GM19372 (cell line): ENCODE measurements at regions not wholly inside any gene's neighbourhood (a gene's known extent, or its start where the extent isn't known, plus 50 kb on each side); places are given as distances from the start of the nearest gene placed in this dataset.

Experiments used
- ATAC-seq: cut with Tn5 transposase; IDR thresholded peaks from one replicate; pipeline ENCODE4 v1.9.1; 2021; ENCODE audit warnings: mild to moderate bottlenecking, low read depth, moderate library complexity; ENCODE audit not compliant: unreplicated experiment

- ATAC-seq: no peak
These were observed 431.3 kb upstream of the MYT1L start for GRCh38 chr2:2762166-2762908.

DNA sequence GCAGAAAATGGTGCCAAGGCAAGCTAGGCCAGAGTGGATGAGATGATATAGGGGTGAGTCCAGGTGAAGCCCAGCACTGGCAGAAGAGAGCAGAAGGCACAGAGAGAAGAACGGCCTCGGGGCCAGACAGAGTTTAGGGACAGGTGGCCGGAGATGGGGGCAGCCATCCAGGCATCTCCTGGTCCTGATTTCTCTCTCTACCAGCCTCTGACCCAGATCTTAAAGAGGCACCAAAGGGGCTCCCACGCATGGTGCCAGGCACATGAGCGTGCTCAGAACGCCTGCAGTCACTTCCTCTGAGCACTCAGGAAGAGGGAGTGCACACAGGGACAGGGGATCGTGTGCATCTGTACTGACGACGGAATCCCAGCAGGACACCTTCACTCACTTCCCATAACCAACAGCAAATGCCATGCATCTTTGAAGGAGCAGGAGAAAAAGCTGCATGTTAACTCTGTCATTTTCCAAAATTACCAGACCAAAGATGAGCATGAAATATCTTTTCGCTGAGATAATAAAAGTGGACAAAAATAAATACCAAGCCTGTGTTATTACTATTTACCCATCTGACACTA lies 427.8 kb upstream of the MYT1L start:
- ATAC-seq: no peak

GRCh38 chr2:2757764-2758163 lies 426.7 kb upstream of the MYT1L start:
- no peak for ATAC-seq

DNA sequence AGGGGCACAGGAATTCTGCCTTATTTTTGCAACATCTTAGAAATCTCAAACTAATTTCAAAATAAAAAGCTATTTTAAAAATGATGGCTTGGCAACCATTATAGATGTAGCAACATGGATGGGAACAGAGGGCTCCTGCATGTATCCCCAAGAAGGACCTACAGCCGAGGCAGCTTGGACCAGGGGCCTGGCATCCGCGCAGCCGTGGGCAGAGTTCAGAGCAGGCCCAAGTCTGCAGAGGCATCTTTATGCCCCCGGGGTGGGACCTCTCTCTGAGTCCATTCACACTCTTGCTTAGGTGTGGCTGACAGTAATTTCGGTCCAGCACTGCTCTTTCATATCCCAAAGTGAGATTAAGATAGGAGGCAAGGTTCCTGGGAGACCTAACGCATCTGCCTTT lies 425.8 kb upstream of the MYT1L start:
- no peak for ATAC-seq

GRCh38 chr2:2755990-2756389 lies 424.9 kb upstream of the MYT1L start:
- ATAC-seq: no peak

- ATAC-seq: no peak
These were observed 423.9 kb upstream of the MYT1L start for GRCh38 chr2:2754940-2755339.

DNA sequence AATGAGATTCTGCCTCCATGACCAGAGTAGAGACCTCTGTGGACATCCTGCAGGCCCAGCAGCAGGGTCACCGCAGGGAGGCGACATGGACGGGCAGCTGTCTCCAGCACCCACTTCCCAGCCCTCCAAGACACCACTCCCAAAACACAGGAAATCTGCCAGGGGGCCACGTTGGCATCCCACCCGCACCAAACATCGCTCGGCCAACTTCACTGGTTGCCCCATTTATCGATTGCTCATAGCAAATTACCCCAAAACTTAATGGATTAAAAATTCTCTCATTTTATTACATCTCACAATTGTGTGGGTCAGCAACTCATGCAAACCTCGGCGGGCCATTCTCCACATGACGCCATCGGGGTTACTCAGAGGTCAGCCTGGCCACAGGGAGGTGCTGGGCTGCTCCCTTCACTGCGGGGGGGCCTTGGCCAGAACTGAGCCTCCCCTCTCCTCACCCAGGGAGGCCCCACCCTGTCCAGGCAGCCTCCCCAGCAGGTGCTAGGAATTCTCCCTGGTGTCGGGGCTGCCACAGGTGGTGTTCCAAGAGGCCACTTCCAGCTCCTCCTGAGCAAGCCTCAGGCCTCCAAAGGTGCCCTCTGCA lies 420.7 kb upstream of the MYT1L start:
- no peak for ATAC-seq

DNA sequence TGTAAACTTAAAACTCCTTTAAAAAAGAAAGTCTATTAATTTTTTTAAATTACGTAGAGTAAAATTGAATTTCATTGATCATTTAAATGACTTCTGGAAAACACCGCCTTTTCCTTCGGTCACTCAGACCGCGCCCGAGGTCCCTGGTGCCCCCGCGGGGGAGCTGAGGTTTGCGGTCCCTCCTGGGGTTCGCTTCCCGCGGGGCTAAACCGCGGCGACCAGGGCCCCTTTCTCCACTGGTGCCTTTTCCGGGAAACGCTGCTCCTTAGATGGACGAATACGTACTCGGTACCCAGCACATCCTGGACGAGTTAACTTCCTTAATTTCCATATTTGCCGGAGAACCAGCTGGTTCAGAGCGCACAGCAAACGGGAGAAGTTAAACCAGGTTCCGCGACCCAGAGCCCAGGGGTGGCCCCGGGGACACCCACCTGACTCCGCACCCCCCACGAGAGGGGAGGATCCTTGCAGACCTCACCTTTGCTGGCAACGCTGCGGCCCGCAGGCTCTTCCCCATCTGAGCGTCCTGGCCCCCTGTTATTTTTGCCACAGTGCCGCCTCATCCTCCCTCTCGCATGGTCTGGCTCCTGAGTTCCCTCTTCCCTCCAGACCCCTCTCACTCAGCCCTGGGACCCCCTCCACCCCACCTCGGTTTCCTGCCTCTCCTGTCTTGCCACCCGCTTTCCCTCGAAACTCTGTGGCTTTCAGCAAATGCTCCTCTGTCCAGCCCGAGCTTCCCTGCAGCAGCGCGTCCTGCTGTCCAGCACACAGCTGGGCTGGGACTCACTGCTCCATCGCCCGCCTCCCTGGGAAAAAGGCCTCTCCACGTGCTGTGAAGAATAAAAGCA lies 420.0 kb upstream of the MYT1L start:
- ATAC-seq: no peak

GRCh38 chr2:2749206-2749598 lies 418.1 kb upstream of the MYT1L start:
- ATAC-seq: no peak

GRCh38 chr2:2748399-2749205 lies 417.5 kb upstream of the MYT1L start:
- ATAC-seq: no peak

DNA sequence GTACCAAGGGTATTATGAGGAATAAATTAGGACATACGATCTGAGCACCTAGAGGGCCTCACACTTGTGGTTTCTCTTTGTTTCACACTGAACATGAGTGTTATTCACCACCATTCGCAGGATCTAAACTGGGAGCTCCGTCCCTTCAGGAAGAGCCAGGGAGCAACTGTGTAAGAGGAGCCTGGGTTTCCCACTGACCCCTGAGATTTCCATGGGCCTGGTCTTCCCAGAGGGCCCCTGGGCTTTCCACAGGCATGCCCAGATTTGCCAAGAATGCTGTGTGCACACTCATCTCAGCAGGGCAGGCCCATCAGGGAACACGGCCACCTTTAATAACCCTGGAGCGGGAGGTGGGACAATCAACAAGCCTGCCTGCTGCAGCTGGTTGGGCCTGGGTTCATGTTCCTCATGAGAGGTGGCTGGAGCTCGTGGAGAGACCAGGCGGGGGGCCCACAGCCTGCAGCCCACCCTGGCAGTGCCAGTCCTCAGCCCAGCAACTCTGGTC lies 416.8 kb upstream of the MYT1L start:
- ATAC-seq: no peak

- ATAC-seq: no peak
These were observed 415.7 kb upstream of the MYT1L start for GRCh38 chr2:2746731-2747130.

DNA sequence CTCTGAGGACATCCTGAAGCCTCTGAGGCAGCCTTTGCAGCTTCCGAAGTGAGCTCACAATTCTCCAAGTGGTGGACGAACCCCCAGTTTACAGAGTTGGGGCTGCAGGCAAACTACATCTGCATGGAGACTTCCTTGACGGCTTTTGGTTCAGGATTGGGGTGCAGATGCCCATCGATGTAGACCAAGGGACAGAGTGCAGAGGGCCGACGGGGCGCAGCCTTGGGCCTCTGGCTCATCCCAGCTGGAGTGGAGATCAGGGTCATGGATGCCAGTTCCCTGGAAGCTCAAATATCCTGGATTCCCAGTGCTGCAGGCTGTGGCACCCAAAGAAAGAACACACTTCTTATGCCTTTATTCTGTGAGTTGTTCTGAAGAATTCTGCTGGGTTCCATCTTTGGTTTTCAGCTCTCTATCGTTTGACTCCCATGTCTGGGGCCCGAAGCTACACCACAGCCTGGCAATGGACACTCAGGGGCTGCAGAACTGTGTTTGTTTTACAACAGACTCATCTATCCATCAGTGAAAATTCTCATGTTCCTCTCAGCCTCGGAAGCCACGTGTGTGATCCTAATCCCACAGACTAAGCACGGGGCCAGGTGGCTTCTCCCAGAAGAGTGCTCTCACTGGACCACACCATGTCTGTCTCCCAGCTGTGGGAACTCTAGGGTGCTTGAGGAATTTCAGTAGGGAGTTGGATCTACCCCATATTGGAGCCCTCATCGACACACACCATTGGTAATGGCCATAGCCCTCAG lies 414.1 kb upstream of the MYT1L start:
- ATAC-seq: no peak

GRCh38 chr2:2744107-2744506 lies 413.0 kb upstream of the MYT1L start:
- ATAC-seq: no peak

DNA sequence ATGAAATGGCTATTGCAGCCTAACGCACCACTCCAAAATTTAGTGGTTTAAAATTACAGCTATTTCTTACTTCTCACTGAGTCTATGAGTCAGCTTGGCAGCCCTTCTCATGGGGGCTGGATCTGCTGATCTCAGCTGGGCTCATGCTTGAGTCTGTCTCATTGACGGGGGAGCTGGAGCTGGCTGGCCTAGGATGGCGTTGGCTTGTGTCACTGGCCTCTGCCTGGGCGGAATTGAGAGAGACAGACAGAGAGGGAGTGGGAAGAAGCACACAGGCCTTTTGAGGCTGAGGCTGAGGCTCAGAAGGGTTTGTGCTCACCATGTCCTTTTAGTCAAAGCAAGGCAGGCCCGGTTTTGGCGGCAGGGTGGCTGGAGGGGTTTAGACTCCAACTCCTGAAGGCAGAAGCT lies 412.1 kb upstream of the MYT1L start:
- ATAC-seq: no peak

DNA sequence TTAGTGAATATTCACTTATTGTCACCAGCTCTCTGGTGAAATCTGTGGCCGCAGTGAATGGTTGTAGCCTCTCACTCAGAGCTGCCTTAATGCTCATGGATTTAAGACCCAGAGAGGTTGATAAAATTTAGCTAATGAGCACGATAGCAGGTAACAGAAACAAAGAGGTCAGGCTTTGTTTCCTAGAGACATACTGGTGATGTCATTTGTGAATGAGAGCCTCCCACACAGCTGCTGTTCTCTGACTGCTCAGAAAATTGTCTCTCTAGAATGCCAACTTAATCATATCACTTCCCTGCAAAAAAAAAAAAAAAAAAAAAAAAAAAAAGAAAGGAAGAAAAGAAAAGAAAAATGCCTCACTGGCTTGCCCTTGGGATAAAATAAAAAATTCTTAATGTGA lies 411.7 kb upstream of the MYT1L start:
- ATAC-seq: no peak

DNA sequence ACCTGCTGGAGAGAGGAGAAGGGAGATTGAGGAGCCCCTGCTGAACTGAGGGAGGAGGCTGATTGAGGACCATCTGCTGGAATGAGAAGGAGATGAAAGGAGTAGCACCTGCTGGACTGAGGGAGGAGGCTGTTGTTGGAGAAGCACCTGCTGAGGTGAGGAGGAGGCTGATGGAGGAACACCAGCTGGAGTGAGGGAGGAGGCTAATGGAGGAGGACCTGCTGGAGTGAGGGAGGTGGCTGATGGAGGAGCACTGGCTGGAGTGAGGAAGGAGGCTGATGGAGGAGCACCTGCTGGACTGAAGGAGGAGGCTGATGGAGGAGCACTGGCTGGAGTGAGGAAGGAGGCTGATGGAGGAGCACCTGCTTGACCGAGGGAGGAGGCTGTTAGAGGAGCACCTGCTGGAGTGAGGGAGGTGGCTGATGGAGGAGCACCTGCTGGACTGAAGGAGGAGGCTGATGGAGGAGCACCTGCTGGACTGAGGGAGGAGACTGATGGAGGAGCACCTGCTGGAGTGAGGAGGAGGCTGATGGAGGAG lies 409.2 kb upstream of the MYT1L start:
- no peak for ATAC-seq

GRCh38 chr2:2739231-2739795 lies 408.2 kb upstream of the MYT1L start:
- ATAC-seq: no peak

DNA sequence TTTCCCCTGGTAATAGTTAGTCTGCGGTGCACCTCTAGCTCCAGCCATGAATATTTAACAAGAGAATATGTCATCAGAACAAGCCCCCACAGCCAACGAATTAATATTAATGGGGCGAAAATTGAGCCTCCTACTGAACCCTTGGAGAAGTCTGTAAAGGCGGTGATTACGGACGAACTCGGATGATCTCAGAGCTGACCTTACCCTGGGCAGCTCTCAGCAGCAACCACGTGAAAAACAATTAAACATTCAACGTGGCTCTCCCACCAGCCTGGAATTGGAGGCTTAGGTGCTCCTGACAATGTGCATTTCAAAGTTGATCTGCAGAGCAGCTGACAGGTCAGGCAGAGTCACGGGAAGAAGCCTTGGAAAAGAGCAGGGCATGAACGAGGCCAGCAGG lies 407.6 kb upstream of the MYT1L start:
- ATAC-seq: no peak
